IPS-20b (cell line): ENCODE measurements at regions not wholly inside any gene's neighbourhood (a gene's known extent, or its start where the extent isn't known, plus 50 kb on each side); places are given as distances from the start of the nearest gene placed in this dataset.

Experiments used
- H3K27ac ChIP-seq: one replicate; pipeline ENCODE4 v1.5.1; 2013; ENCODE audit warnings: low read length
- H3K27me3 ChIP-seq: 2 replicates; pipeline ENCODE4 v1.6.1; 2013; ENCODE audit warnings: mild to moderate bottlenecking, low read length, inconsistent platforms; ENCODE audit not compliant: insufficient read depth
- H3K36me3 ChIP-seq: 2 replicates; pipeline ENCODE4 v1.6.1; 2013; ENCODE audit warnings: low read depth, mild to moderate bottlenecking, inconsistent platforms, low read length, moderate library complexity; ENCODE audit not compliant: insufficient read depth
- H3K4me1 ChIP-seq: 2 replicates; pipeline ENCODE4 v1.6.1; 2013; ENCODE audit warnings: mild to moderate bottlenecking, control low read depth, inconsistent platforms, low read length, moderate library complexity; ENCODE audit not compliant: insufficient read depth
- H3K4me3 ChIP-seq: 2 replicates; pipeline ENCODE4 v1.5.1; 2013; ENCODE audit warnings: mild to moderate bottlenecking, low read length, inconsistent platforms
- H3K9ac ChIP-seq: 2 replicates; pipeline ENCODE4 v1.6.1; 2013; ENCODE audit warnings: low read depth, mild to moderate bottlenecking, inconsistent platforms, low read length, moderate library complexity
- H3K9me3 ChIP-seq: 2 replicates; pipeline ENCODE4 v1.6.1; 2013; ENCODE audit warnings: mild to moderate bottlenecking, low read depth, low read length, inconsistent platforms; ENCODE audit not compliant: insufficient read depth

GRCh38 chr16:65671071-65671470 is 549.2 kb upstream of the CDH11 start:
- Histone ChIP-seq H3K4me1 (peaks cover 7% of the 10 kb centered on the region; the same call in 1 of the 2 replicates), H3K4me3 (no peak overlapping the region), H3K9me3 (no peaks in the 10 kb centered on the region), H3K36me3 (no peaks in the 10 kb centered on the region), H3K27me3 (no peaks in the 10 kb centered on the region), H3K27ac (no peak overlapping the region), H3K9ac (no peak overlapping the region)

GRCh38 chr16:65668064-65668595 is 546.3 kb upstream of the CDH11 start:
- Histone ChIP-seq H3K27ac (no peak overlapping the region), H3K9ac (no peak overlapping the region)

GRCh38 chr16:65667011-65667578 is 545.2 kb upstream of the CDH11 start:
- Histone ChIP-seq H3K9me3 (no peaks in the 10 kb centered on the region), H3K27ac (no peak overlapping the region), H3K36me3 (no peaks in the 10 kb centered on the region), H3K9ac (no peak overlapping the region), H3K4me1 (peaks cover 12% of the 10 kb centered on the region; the same call in 1 of the 2 replicates), H3K4me3 (no peak overlapping the region), H3K27me3 (no peaks in the 10 kb centered on the region)

More at GRCh38 chr16:65668064-65668595, 546.3 kb upstream of the CDH11 start:
- no peaks in the 10 kb centered on the region for H3K36me3 ChIP-seq
- H3K27me3 ChIP-seq: no peaks in the 10 kb centered on the region
- H3K4me3 ChIP-seq: no peak overlapping the region
- no peaks in the 10 kb centered on the region for H3K9me3 ChIP-seq
- peaks cover 12% of the 10 kb centered on the region; the same call in 1 of the 2 replicates for H3K4me1 ChIP-seq

GRCh38 chr16:65666132-65666941 is 544.5 kb upstream of the CDH11 start:
- no peak overlapping the region for H3K4me3 ChIP-seq
- H3K27me3 ChIP-seq: no peaks in the 10 kb centered on the region
- no peaks in the 10 kb centered on the region for H3K9me3 ChIP-seq
- H3K9ac ChIP-seq: no peak overlapping the region
- H3K4me1 ChIP-seq: peaks cover 12% of the 10 kb centered on the region; the same call in 1 of the 2 replicates
- no peaks in the 10 kb centered on the region for H3K36me3 ChIP-seq
- no peak overlapping the region for H3K27ac ChIP-seq

GRCh38 chr16:65665586-65665985 is 543.7 kb upstream of the CDH11 start:
- Histone ChIP-seq H3K9me3 (no peaks in the 10 kb centered on the region), H3K4me3 (no peak overlapping the region), H3K4me1 (peaks cover 12% of the 10 kb centered on the region; the same call in 1 of the 2 replicates), H3K36me3 (no peaks in the 10 kb centered on the region), H3K27ac (no peak overlapping the region), H3K27me3 (no peaks in the 10 kb centered on the region), H3K9ac (no peak overlapping the region)

GRCh38 chr16:65663774-65664173 is 541.9 kb upstream of the CDH11 start:
- no peaks in the 10 kb centered on the region for H3K27me3 ChIP-seq
- peaks cover 14% of the 10 kb centered on the region; the same call in 1 of the 2 replicates for H3K4me1 ChIP-seq
- H3K27ac ChIP-seq: no peak overlapping the region
- no peaks in the 10 kb centered on the region for H3K9me3 ChIP-seq
- H3K9ac ChIP-seq: no peak overlapping the region
- no peak overlapping the region for H3K4me3 ChIP-seq
- no peaks in the 10 kb centered on the region for H3K36me3 ChIP-seq

- H3K4me3 ChIP-seq: no peak overlapping the region
- H3K27me3 ChIP-seq: no peaks in the 10 kb centered on the region
- H3K27ac ChIP-seq: no peak overlapping the region
- peaks cover 14% of the 10 kb centered on the region; the same call in 1 of the 2 replicates for H3K4me1 ChIP-seq
- H3K9me3 ChIP-seq: no peaks in the 10 kb centered on the region
- no peaks in the 10 kb centered on the region for H3K36me3 ChIP-seq
- H3K9ac ChIP-seq: no peak overlapping the region
Measured at GRCh38 chr16:65662256-65662655, 540.4 kb upstream of the CDH11 start.

- H3K9ac ChIP-seq: no peak overlapping the region
- H3K9me3 ChIP-seq: no peaks in the 10 kb centered on the region
- H3K27ac ChIP-seq: no peak overlapping the region
- no peak overlapping the region for H3K4me3 ChIP-seq
- H3K4me1 ChIP-seq: peaks cover 10% of the 10 kb centered on the region; the same call in 1 of the 2 replicates
- H3K27me3 ChIP-seq: no peaks in the 10 kb centered on the region
- H3K36me3 ChIP-seq: no peaks in the 10 kb centered on the region
Measured at GRCh38 chr16:65661558-65661957, 539.7 kb upstream of the CDH11 start.

GRCh38 chr16:65660390-65660789 is 538.5 kb upstream of the CDH11 start:
- H3K4me1 ChIP-seq: peaks cover 2% of the 10 kb centered on the region; the same call in 1 of the 2 replicates
- H3K9me3 ChIP-seq: no peaks in the 10 kb centered on the region
- H3K27ac ChIP-seq: no peak overlapping the region
- H3K4me3 ChIP-seq: no peak overlapping the region
- no peaks in the 10 kb centered on the region for H3K27me3 ChIP-seq
- no peaks in the 10 kb centered on the region for H3K36me3 ChIP-seq
- no peak overlapping the region for H3K9ac ChIP-seq

GRCh38 chr16:65659758-65660157 is 537.9 kb upstream of the CDH11 start:
- H3K4me3 ChIP-seq: no peak overlapping the region
- H3K27me3 ChIP-seq: no peaks in the 10 kb centered on the region
- H3K36me3 ChIP-seq: no peaks in the 10 kb centered on the region
- H3K27ac ChIP-seq: no peak overlapping the region
- H3K9ac ChIP-seq: no peak overlapping the region
- H3K9me3 ChIP-seq: no peaks in the 10 kb centered on the region
- H3K4me1 ChIP-seq: peaks cover 2% of the 10 kb centered on the region; the same call in 1 of the 2 replicates

GRCh38 chr16:65658787-65659220 is 536.9 kb upstream of the CDH11 start:
- no peak overlapping the region for H3K4me3 ChIP-seq
- H3K27me3 ChIP-seq: no peaks in the 10 kb centered on the region
- H3K4me1 ChIP-seq: peaks cover 2% of the 10 kb centered on the region; the same call in 1 of the 2 replicates
- no peak overlapping the region for H3K9ac ChIP-seq
- H3K9me3 ChIP-seq: no peaks in the 10 kb centered on the region
- no peaks in the 10 kb centered on the region for H3K36me3 ChIP-seq
- no peak overlapping the region for H3K27ac ChIP-seq
